DND-41 (cell line): ENCODE measurements at regions not wholly inside any gene's neighbourhood (a gene's known extent, or its start where the extent isn't known, plus 50 kb on each side); places are given as distances from the start of the nearest gene placed in this dataset.
"Not testable (repeated sequence)": the region's sequence is repeated elsewhere in the genome, so short reads cannot be mapped to it uniquely, and the experiment has no call there.

Experiments
- EZH2 ChIP-seq: IDR thresholded peaks from 3 replicates; pipeline ENCODE4 v1.6.1; 2012; ENCODE audit warnings: borderline replicate concordance, low read depth, mild to moderate bottlenecking, moderate library complexity, low read length, inconsistent platforms; ENCODE audit not compliant: severe bottlenecking
- TF ChIP-seq, protein P1 (sequence below): IDR thresholded peaks from 2 replicates; pipeline ENCODE4 v1.5.1; 2012; ENCODE audit warnings: borderline replicate concordance, low read length, moderate library complexity, mild to moderate bottlenecking; ENCODE audit not compliant: poor library complexity, severe bottlenecking; ENCODE audit errors: extremely low read depth

DNA sequence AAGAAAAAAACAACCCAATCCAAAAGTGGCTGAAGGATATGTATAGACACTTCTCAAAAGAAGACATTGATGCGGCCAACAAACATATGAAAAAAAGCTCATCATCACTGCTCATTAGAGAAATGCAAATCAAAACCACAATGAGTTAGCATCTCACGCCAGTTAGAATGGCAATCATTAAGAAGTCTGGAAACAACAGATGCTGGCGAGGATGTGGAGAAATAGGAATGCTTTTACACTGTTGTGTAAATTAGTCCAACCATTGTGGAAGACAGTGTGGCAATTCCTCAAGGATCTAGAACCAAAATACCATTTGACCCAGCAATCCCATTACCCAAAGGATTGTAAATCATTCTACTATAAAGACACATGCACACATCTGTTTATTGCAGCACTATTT lies 107.2 kb downstream of the ARL4C start:
- TF ChIP-seq, protein P1, sequence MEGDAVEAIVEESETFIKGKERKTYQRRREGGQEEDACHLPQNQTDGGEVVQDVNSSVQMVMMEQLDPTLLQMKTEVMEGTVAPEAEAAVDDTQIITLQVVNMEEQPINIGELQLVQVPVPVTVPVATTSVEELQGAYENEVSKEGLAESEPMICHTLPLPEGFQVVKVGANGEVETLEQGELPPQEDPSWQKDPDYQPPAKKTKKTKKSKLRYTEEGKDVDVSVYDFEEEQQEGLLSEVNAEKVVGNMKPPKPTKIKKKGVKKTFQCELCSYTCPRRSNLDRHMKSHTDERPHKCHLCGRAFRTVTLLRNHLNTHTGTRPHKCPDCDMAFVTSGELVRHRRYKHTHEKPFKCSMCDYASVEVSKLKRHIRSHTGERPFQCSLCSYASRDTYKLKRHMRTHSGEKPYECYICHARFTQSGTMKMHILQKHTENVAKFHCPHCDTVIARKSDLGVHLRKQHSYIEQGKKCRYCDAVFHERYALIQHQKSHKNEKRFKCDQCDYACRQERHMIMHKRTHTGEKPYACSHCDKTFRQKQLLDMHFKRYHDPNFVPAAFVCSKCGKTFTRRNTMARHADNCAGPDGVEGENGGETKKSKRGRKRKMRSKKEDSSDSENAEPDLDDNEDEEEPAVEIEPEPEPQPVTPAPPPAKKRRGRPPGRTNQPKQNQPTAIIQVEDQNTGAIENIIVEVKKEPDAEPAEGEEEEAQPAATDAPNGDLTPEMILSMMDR: not testable (repeated sequence)
- not testable (repeated sequence) for TF ChIP-seq EZH2
